IMR-90 (cell line): ENCODE measurements at regions not wholly inside any gene's neighbourhood (a gene's known extent, or its start where the extent isn't known, plus 50 kb on each side); places are given as distances from the start of the nearest gene placed in this dataset.

Experiments used
- ATAC-seq: fragments of 200-7000 bp; cut with Tn5 transposase; 2 replicates; pipeline ENCODE4 v1.9.1; 2020; ENCODE audit warnings: low read depth, mild to moderate bottlenecking, moderate library complexity
- BruUV-seq: library from RNA; stranded (reverse); fragments of 400-500 nt; replicated peaks from 2 replicates; lab custom pipeline; 2021; lab: Mats Ljungman, UMichigan
- CTCF ChIA-PET: fragments of 300-600 bp; formaldehyde crosslinking; extraction: SDS; loops from one replicate; lab custom pipeline; 2021; ENCODE audit warnings: antibody characterized with exemption; lab: Yijun Ruan, JAX
- POLR2A ChIA-PET: fragments of 300-600 bp; sonication (Branson Sonifier 250); formaldehyde crosslinking; loops from one replicate; lab custom pipeline; 2022; ENCODE audit warnings: antibody characterized with exemption; ENCODE audit not compliant: unreplicated experiment; lab: Charles Lee
- DNase-seq: peaks from one replicate; pipeline ENCODE4 v3.0.0; 2013
- H2AFZ ChIP-seq: replicated peaks from 2 replicates; pipeline ENCODE3; 2013; ENCODE audit warnings: low read length, mild to moderate bottlenecking; ENCODE audit not compliant: poor library complexity
- H2AK5ac ChIP-seq: 2 replicates; pipeline ENCODE4 v1.6.1; 2013; ENCODE audit warnings: low read depth, low read length, inconsistent platforms
- H2AK9ac ChIP-seq: replicated peaks from 2 replicates; pipeline ENCODE3; 2013; ENCODE audit warnings: mild to moderate bottlenecking, low read depth, low read length, moderate library complexity; ENCODE audit not compliant: poor library complexity
- H2BK120ac ChIP-seq: 2 replicates; pipeline ENCODE4 v1.6.1; 2013; ENCODE audit warnings: low read depth, low read length, inconsistent platforms
- H2BK15ac ChIP-seq: 3 replicates; pipeline ENCODE4 v1.6.1; 2013; ENCODE audit warnings: low read depth, low read length, inconsistent platforms
- H2BK20ac ChIP-seq: 2 replicates; pipeline ENCODE4 v1.6.1; 2013; ENCODE audit warnings: low read depth, mild to moderate bottlenecking, inconsistent platforms, low read length, moderate library complexity
- H2BK5ac ChIP-seq: 2 replicates; pipeline ENCODE4 v1.6.1; 2013; ENCODE audit warnings: mild to moderate bottlenecking, low read depth, low read length, inconsistent platforms; ENCODE audit not compliant: poor library complexity, severe bottlenecking
- H3K14ac ChIP-seq: replicated peaks from 2 replicates; pipeline ENCODE4 v1.6.1; 2013; ENCODE audit warnings: low read depth, low read length, inconsistent platforms
- H3K18ac ChIP-seq: 2 replicates; pipeline ENCODE4 v1.6.1; 2013; ENCODE audit warnings: low read depth, low read length, control low read depth
- H3K23ac ChIP-seq: 2 replicates; pipeline ENCODE4 v1.6.1; 2013; ENCODE audit warnings: low read depth, low read length, inconsistent platforms
- H3K27ac ChIP-seq: 2 replicates; pipeline ENCODE4 v1.5.1; 2013; ENCODE audit warnings: mild to moderate bottlenecking, control low read depth, low read length; ENCODE audit not compliant: insufficient read depth
- H3K27me3 ChIP-seq: 2 replicates; pipeline ENCODE4 v1.6.1; 2013; ENCODE audit warnings: low read length; ENCODE audit not compliant: control insufficient read depth, insufficient read depth
- H3K36me3 ChIP-seq: 2 replicates; pipeline ENCODE4 v1.6.1; 2013; ENCODE audit warnings: low read length, mixed read lengths; ENCODE audit not compliant: control insufficient read depth, insufficient read depth
- H3K4ac ChIP-seq: 2 replicates; pipeline ENCODE4 v1.6.1; 2013; ENCODE audit warnings: low read depth, low read length, inconsistent platforms
- H3K4me1 ChIP-seq: 2 replicates; pipeline ENCODE4 v1.6.1; 2013; ENCODE audit warnings: low read length, mixed read lengths; ENCODE audit not compliant: control insufficient read depth, insufficient read depth
- H3K4me2 ChIP-seq: 2 replicates; pipeline ENCODE4 v1.6.1; 2013; ENCODE audit warnings: low read depth, mild to moderate bottlenecking, control low read depth, low read length, moderate library complexity
- H3K4me3 ChIP-seq: 2 replicates; pipeline ENCODE4 v1.5.1; 2013; ENCODE audit warnings: low read depth, mild to moderate bottlenecking, control low read depth, low read length, moderate library complexity; ENCODE audit not compliant: insufficient read depth
- H3K56ac ChIP-seq: 2 replicates; pipeline ENCODE4 v1.6.1; 2013; ENCODE audit warnings: low read length, inconsistent platforms; ENCODE audit not compliant: insufficient read depth; ENCODE audit errors: extremely low read depth
- H3K79me1 ChIP-seq, 2 experiments: 2 replicates each; pipeline ENCODE4 v1.6.1; 2013; ENCODE audit warnings: low read length in 2 of 2, inconsistent platforms in 1 of 2, low read depth in 1 of 2
- H3K9ac ChIP-seq: 2 replicates; pipeline ENCODE4 v1.6.1; 2013; ENCODE audit warnings: low read depth, low read length, control low read depth
- H3K9me1 ChIP-seq: 2 replicates; pipeline ENCODE4 v1.6.1; 2013; ENCODE audit warnings: low read length, inconsistent platforms; ENCODE audit not compliant: insufficient read depth
- H3K9me3 ChIP-seq: 2 replicates; pipeline ENCODE4 v1.6.1; 2013; ENCODE audit warnings: low read length; ENCODE audit not compliant: control insufficient read depth, insufficient read depth
- H4K20me1 ChIP-seq: 2 replicates; pipeline ENCODE4 v1.6.1; 2013; ENCODE audit warnings: low read length, inconsistent platforms; ENCODE audit not compliant: insufficient read depth
- H4K5ac ChIP-seq: 2 replicates; pipeline ENCODE4 v1.6.1; 2013; ENCODE audit warnings: mild to moderate bottlenecking, low read depth, low read length, control low read depth
- H4K8ac ChIP-seq, 2 experiments: 2 replicates each; pipeline ENCODE4 v1.6.1; 2013; ENCODE audit warnings: low read depth in 2 of 2, low read length in 2 of 2, control low read depth in 1 of 2, inconsistent platforms in 1 of 2
- H4K91ac ChIP-seq: 2 replicates; pipeline ENCODE4 v1.6.1; 2013; ENCODE audit warnings: low read depth, low read length, inconsistent platforms; ENCODE audit not compliant: insufficient read depth
- BHLHE40 ChIP-seq: fragments of 150-350 bp; IDR thresholded peaks from 2 replicates; pipeline ENCODE4 v1.6.1; 2016; ENCODE audit warnings: mild to moderate bottlenecking, low read depth, low read length
- CEBPB ChIP-seq: IDR thresholded peaks from 2 replicates; pipeline ENCODE4 v1.6.1; 2012; ENCODE audit warnings: low read depth, low read length, improper control_type of control experiment
- CHD1 ChIP-seq: IDR thresholded peaks from 2 replicates; pipeline ENCODE4 v1.6.1; 2012; ENCODE audit warnings: low read depth, low read length, improper control_type of control experiment
- CTCF ChIP-seq: conservative IDR thresholded peaks from 2 replicates; pipeline ENCODE4 v1.5.1; 2012; ENCODE audit warnings: mild to moderate bottlenecking, low read depth, low read length, improper control_type of control experiment
- ELK1 ChIP-seq: fragments of 150-350 bp; IDR thresholded peaks from 2 replicates; pipeline ENCODE4 v1.6.1; 2016; ENCODE audit warnings: low read depth, mild to moderate bottlenecking, low read length, moderate library complexity, borderline replicate concordance
- FOS ChIP-seq: fragments of 150-350 bp; IDR thresholded peaks from 2 replicates; pipeline ENCODE4 v1.6.1; 2016; ENCODE audit warnings: low read depth, low read length
- MAFK ChIP-seq: IDR thresholded peaks from 2 replicates; pipeline ENCODE4 v1.6.1; 2012; ENCODE audit warnings: low read depth, low read length, improper control_type of control experiment
- MAZ ChIP-seq: IDR thresholded peaks from 2 replicates; pipeline ENCODE4 v1.6.1; 2012; ENCODE audit warnings: low read depth, mild to moderate bottlenecking, low read length, improper control_type of control experiment, moderate library complexity, borderline replicate concordance
- MXI1 ChIP-seq: IDR thresholded peaks from 2 replicates; pipeline ENCODE4 v1.6.1; 2012; ENCODE audit warnings: low read depth, mild to moderate bottlenecking, low read length, moderate library complexity, borderline replicate concordance
- NFE2L2 ChIP-seq: fragments of 150-350 bp; IDR thresholded peaks from 2 replicates; pipeline ENCODE4 v1.6.1; 2016; ENCODE audit warnings: low read depth, mild to moderate bottlenecking, low read length
- POLR2A ChIP-seq: IDR thresholded peaks from 2 replicates; pipeline ENCODE4 v1.6.1; 2012; ENCODE audit warnings: mild to moderate bottlenecking, low read depth, low read length
- RAD21 ChIP-seq: IDR thresholded peaks from 2 replicates; pipeline ENCODE4 v1.6.1; 2012; ENCODE audit warnings: low read length, improper control_type of control experiment
- RCOR1 ChIP-seq: IDR thresholded peaks from 2 replicates; pipeline ENCODE4 v1.6.1; 2012; ENCODE audit warnings: mild to moderate bottlenecking, low read length, improper control_type of control experiment; ENCODE audit not compliant: insufficient replicate concordance
- SMC3 ChIP-seq: fragments of 150-350 bp; IDR thresholded peaks from 2 replicates; pipeline ENCODE4 v1.6.1; 2016; ENCODE audit warnings: low read depth, mild to moderate bottlenecking, antibody characterized with exemption, low read length, moderate library complexity
- USF2 ChIP-seq: fragments of 150-350 bp; IDR thresholded peaks from 2 replicates; pipeline ENCODE4 v1.6.1; 2017; ENCODE audit warnings: mild to moderate bottlenecking, antibody characterized with exemption, low read length, low read depth
- WGBS, 2 experiments: methylation state at CpG; one replicate each; pipeline versions ENCODE4 v1.1.5 to v1.1.7; 2013; ENCODE audit warnings: missing lambda C conversion rate in 2 of 2; ENCODE audit not compliant: insufficient read length in 1 of 2; ENCODE audit errors: extremely low coverage in 2 of 2; 5-methylcytosine and 5-hydroxymethylcytosine counted together
- dilution Hi-C: fragments of 300-500 bp; cut with HindIII; formaldehyde crosslinking; loops from one replicate; pipeline ENCODE4 v1.14.3; 2018; ENCODE audit warnings: low sequenced_read_pairs; ENCODE audit not compliant: unreplicated experiment
- in situ Hi-C: fragments of 300-500 bp; cut with MboI; formaldehyde crosslinking; loops from 3 replicates; pipeline ENCODE4 v1.14.3; 2019; ENCODE audit warnings: low sequenced_read_pairs, inconsistent platforms, mixed read lengths
- intact Hi-C: fragments of 100-400 bp; cut with micrococcal nuclease; formaldehyde crosslinking; loops from 2 replicates; pipeline ENCODE4 v1.10.0; 2022

GRCh38 chr3:107313711-107314110, 63.5 kb upstream of the CCDC54 start:
- dilution Hi-C loops: no loop called here
- no TSS peak for BruUV-seq
- no peak for DNase-seq

More at GRCh38 chr3:107313711-107314110, 63.5 kb upstream of the CCDC54 start:
- Histone ChIP-seq H3K4me2 (no peak overlapping the region), H2AFZ (no peak overlapping the region), H3K27ac (no peak overlapping the region), H3K4me1 (no peaks in the 10 kb centered on the region), H3K23ac (no peak overlapping the region), H3K14ac (no peak overlapping the region), H3K79me1 (no peaks in the 10 kb centered on the region), H3K9ac (no peak overlapping the region), H2AK9ac (no peak overlapping the region), H3K9me3 (no peaks in the 10 kb centered on the region), H3K18ac (no peak overlapping the region), H2BK5ac (no peak overlapping the region), H3K4ac (no peak overlapping the region), H2AK5ac (no peak overlapping the region), H2BK20ac (no peak overlapping the region), H2BK120ac (no peak overlapping the region), H3K4me3 (no peak overlapping the region), H3K9me1 (no peaks in the 10 kb centered on the region), H4K20me1 (no peaks in the 10 kb centered on the region), H3K27me3 (peaks cover 9% of the 10 kb centered on the region), H4K91ac (no peak overlapping the region), H3K36me3 (no peaks in the 10 kb centered on the region), H2BK15ac (no peak overlapping the region), H4K8ac (no peak overlapping the region), H4K5ac (no peak overlapping the region), H3K56ac (no peak overlapping the region)
- no CpG with 5 or more reads among the region's 3 CpGs for WGBS, 2 experiments
- TF ChIP-seq ELK1 (no peak), BHLHE40 (no peak), RAD21 (no peak), POLR2A (no peak), MXI1 (no peak), CHD1 (no peak), FOS (no peak), NFE2L2 (no peak), USF2 (no peak), MAFK (no peak), RCOR1 (no peak), CEBPB (no peak), SMC3 (no peak), MAZ (no peak), CTCF (no peak)
- POLR2A ChIA-PET: no interaction called here
- in situ Hi-C loops (no loop called here), intact Hi-C loops (no loop called here)
- CTCF ChIA-PET: interaction anchor here (1.3 kb wide), 1 partner anchor 42 kb away, joined by 5 read pairs; no protein-coding TSS in a partner anchor
- no peak for ATAC-seq
